Keratinocyte (primary cell): ENCODE measurements at regions not wholly inside any gene's neighbourhood (a gene's known extent, or its start where the extent isn't known, plus 50 kb on each side); places are given as distances from the start of the nearest gene placed in this dataset.

Experiments used
- DNase-seq: peaks from one replicate; pipeline ENCODE4 v3.0.0-alpha.2; 2011; ENCODE audit warnings: low read depth, missing footprints, low spot score
- FAIRE-seq: peaks from 2 replicates; lab custom pipeline; 2011; peaks lifted over from hg19 to GRCh38; lab: Jason Lieb, UNC
- H2AFZ ChIP-seq: 2 replicates; pipeline ENCODE4 v1.6.0; 2012; ENCODE audit warnings: low read length, control low read depth, inconsistent platforms; ENCODE audit not compliant: control insufficient read depth
- H3K27ac ChIP-seq: 2 replicates; pipeline ENCODE4 v1.5.1; 2011; ENCODE audit warnings: low read length; ENCODE audit not compliant: control insufficient read depth, insufficient read depth
- H3K27me3 ChIP-seq: 3 replicates; pipeline ENCODE4 v1.6.0; 2011; ENCODE audit warnings: low read length; ENCODE audit not compliant: control insufficient read depth, insufficient read depth; ENCODE audit errors: extremely low read depth
- H3K36me3 ChIP-seq, 2 experiments: 2 replicates in 1 of 2; 3 replicates in 1 of 2; pipeline ENCODE4 v1.5.1; 2011; ENCODE audit warnings: low read length in 2 of 2, mild to moderate bottlenecking in 1 of 2; ENCODE audit not compliant: control insufficient read depth in 2 of 2, insufficient read depth in 2 of 2; ENCODE audit errors: extremely low read depth in 1 of 2
- H3K4me1 ChIP-seq: 3 replicates; pipeline ENCODE4 v1.5.1; 2011; ENCODE audit warnings: low read length; ENCODE audit not compliant: control insufficient read depth, insufficient read depth; ENCODE audit errors: extremely low read depth
- H3K4me2 ChIP-seq: 3 replicates; pipeline ENCODE4 v1.6.0; 2011; ENCODE audit warnings: low read depth, low read length; ENCODE audit not compliant: control insufficient read depth, insufficient read depth; ENCODE audit errors: extremely low read depth
- H3K4me3 ChIP-seq, 3 experiments: fragments of 200-600 bp in 1 of 3; sonication (generic) in 1 of 3; 2 replicates in 2 of 3; 3 replicates in 1 of 3; pipeline ENCODE4 v1.5.1; 2011 to 2016; ENCODE audit warnings: low read length in 3 of 3, mild to moderate bottlenecking in 3 of 3, control low read depth in 2 of 3, inconsistent platforms in 1 of 3, low read depth in 1 of 3, mixed read lengths in 1 of 3, mixed run types in 1 of 3, moderate library complexity in 1 of 3; ENCODE audit not compliant: control insufficient read depth in 2 of 3, insufficient read depth in 2 of 3; ENCODE audit errors: extremely low read depth in 1 of 3
- H3K79me2 ChIP-seq: 2 replicates; pipeline ENCODE4 v1.6.0; 2012; ENCODE audit warnings: low read length; ENCODE audit not compliant: control insufficient read depth, insufficient read depth
- H3K9ac ChIP-seq: 3 replicates; pipeline ENCODE4 v1.6.0; 2011; ENCODE audit warnings: low read length; ENCODE audit not compliant: control insufficient read depth, insufficient read depth; ENCODE audit errors: extremely low read depth
- H3K9me1 ChIP-seq: 3 replicates; pipeline ENCODE4 v1.6.0; 2011; ENCODE audit warnings: low read length; ENCODE audit not compliant: control insufficient read depth, insufficient read depth; ENCODE audit errors: extremely low read depth
- H3K9me3 ChIP-seq: 2 replicates; pipeline ENCODE4 v1.5.1; 2012; ENCODE audit warnings: low read depth, low read length; ENCODE audit not compliant: control insufficient read depth
- H4K20me1 ChIP-seq: 3 replicates; pipeline ENCODE4 v1.6.0; 2011; ENCODE audit warnings: low read length; ENCODE audit not compliant: control insufficient read depth, insufficient read depth; ENCODE audit errors: extremely low read depth
- EZH2 ChIP-seq: IDR thresholded peaks from one replicate; pipeline ENCODE4 v1.6.1; 2012; ENCODE audit warnings: inconsistent platforms, mild to moderate bottlenecking, low read length, moderate library complexity
- dilution Hi-C: fragments of 300-500 bp; cut with MboI; formaldehyde crosslinking; loops from one replicate; pipeline ENCODE4 v1.7.0; 2020; ENCODE audit warnings: low sequenced_read_pairs; ENCODE audit not compliant: extremely low pct_ligation_motif_present
- TF ChIP-seq, protein P1 (sequence below), 3 experiments: IDR thresholded peaks in 1 of 3; conservative IDR thresholded peaks in 1 of 3; optimal IDR thresholded peaks in 1 of 3; 2 replicates in 2 of 3; 3 replicates in 1 of 3; pipeline versions ENCODE3 to v1.5.1; 2011; ENCODE audit warnings: low read length in 3 of 3, mild to moderate bottlenecking in 3 of 3, moderate library complexity in 2 of 3, control low read depth in 1 of 3, inconsistent platforms in 1 of 3; ENCODE audit not compliant: insufficient read depth in 2 of 3; ENCODE audit errors: extremely low read depth in 1 of 3

DNA sequence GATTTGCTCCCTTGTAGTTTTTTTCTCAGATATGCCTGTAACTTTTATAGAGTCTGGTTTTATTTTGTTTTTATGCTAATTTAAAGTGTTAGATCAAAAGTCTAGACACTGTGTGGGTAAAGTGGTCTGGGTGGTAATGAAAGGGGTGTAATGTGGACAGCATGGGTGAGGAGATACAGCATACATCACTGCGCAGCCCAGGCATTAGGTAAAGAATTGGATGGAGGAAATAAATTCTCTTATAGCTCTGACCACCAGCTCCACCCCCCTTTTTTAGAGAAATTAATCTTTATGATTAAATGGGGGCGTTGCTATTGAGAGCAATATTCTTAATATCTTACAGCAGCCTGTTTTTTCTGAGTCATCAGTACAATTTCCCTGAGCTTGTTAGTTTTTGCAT, 163.9 kb upstream of the IGFBP7 start:
- Histone ChIP-seq H3K36me3 (no peaks in the 10 kb centered on the region), H4K20me1 (no peaks in the 10 kb centered on the region), H3K9me3 (no peaks in the 10 kb centered on the region), H3K79me2 (no peaks in the 10 kb centered on the region), H3K27me3 (peaks cover 6% of the 10 kb centered on the region), H3K4me3 (no peak overlapping the region), H3K27ac (no peak overlapping the region), H2AFZ (no peak overlapping the region), H3K4me1 (no peaks in the 10 kb centered on the region), H3K9me1 (no peaks in the 10 kb centered on the region), H3K9ac (no peak overlapping the region), H3K4me2 (no peak overlapping the region)
- TF ChIP-seq, protein P1, sequence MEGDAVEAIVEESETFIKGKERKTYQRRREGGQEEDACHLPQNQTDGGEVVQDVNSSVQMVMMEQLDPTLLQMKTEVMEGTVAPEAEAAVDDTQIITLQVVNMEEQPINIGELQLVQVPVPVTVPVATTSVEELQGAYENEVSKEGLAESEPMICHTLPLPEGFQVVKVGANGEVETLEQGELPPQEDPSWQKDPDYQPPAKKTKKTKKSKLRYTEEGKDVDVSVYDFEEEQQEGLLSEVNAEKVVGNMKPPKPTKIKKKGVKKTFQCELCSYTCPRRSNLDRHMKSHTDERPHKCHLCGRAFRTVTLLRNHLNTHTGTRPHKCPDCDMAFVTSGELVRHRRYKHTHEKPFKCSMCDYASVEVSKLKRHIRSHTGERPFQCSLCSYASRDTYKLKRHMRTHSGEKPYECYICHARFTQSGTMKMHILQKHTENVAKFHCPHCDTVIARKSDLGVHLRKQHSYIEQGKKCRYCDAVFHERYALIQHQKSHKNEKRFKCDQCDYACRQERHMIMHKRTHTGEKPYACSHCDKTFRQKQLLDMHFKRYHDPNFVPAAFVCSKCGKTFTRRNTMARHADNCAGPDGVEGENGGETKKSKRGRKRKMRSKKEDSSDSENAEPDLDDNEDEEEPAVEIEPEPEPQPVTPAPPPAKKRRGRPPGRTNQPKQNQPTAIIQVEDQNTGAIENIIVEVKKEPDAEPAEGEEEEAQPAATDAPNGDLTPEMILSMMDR (optimal IDR thresholded peaks at IDR 0.05 in 1 of 3, IDR thresholded peaks at IDR 0.05 in 1 of 3, conservative IDR thresholded peaks at IDR 0.05 in 1 of 3; ENCODE audit: extremely low read depth in 1 of 3, insufficient read depth in 2 of 3, low read length in 3 of 3) = no peak
- TF ChIP-seq EZH2 = no peak
- dilution Hi-C loops = no loop called here
- DNase-seq (no peak), FAIRE-seq (no peak)

DNA sequence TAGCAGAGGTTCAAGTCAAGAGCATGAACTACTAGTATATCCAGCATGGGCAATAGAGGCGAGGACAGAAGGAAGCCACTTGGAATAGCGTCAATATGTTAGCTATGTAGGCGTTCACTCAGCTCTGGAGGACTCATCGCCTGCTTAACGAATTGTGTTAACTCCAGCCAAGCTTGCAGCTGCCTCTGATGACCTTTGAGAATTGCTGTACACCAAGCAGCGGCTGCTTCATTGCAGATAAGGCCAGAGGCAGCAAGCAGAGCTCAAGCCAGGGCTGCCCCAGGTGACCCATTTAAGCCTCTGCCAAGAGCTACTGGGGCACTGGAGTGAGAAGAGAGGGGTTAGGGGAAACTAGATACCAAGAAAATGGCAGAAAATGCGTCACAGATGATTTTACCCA, 160.2 kb upstream of the IGFBP7 start:
- FAIRE-seq (no peak), DNase-seq (no peak)
- no peaks in the 10 kb centered on the region for H3K79me2 ChIP-seq
- no peaks in the 10 kb centered on the region for H3K4me1 ChIP-seq
- no peaks in the 10 kb centered on the region for H3K36me3 ChIP-seq
- dilution Hi-C loops = no loop called here
- H3K27me3 ChIP-seq = no peaks in the 10 kb centered on the region
- no peak overlapping the region for H3K27ac ChIP-seq
- no peaks in the 10 kb centered on the region for H3K9me1 ChIP-seq
- no peak overlapping the region for H2AFZ ChIP-seq
- H3K4me3 ChIP-seq = no peak overlapping the region
- H3K4me2 ChIP-seq = no peak overlapping the region
- no peaks in the 10 kb centered on the region for H3K9me3 ChIP-seq
- no peak overlapping the region for H3K9ac ChIP-seq
- no peak for TF ChIP-seq EZH2
- TF ChIP-seq, protein P1 (optimal IDR thresholded peaks at IDR 0.05 in 1 of 3, IDR thresholded peaks at IDR 0.05 in 1 of 3, conservative IDR thresholded peaks at IDR 0.05 in 1 of 3; ENCODE audit: extremely low read depth in 1 of 3, insufficient read depth in 2 of 3, low read length in 3 of 3) = no peak
- no peaks in the 10 kb centered on the region for H4K20me1 ChIP-seq
